AG09319 (cell line): ENCODE measurements at regions not wholly inside any gene's neighbourhood (a gene's known extent, or its start where the extent isn't known, plus 50 kb on each side); places are given as distances from the start of the nearest gene placed in this dataset.

Source experiments
- DNase-seq: peaks from one replicate; pipeline ENCODE4 v3.0.0-alpha.2; 2010; ENCODE audit warnings: low read depth; ENCODE audit errors: extremely low read depth
- TF ChIP-seq, protein P1 (sequence below): IDR thresholded peaks from 2 replicates; pipeline ENCODE4 v1.5.1; 2011; ENCODE audit warnings: low read depth, mild to moderate bottlenecking, inconsistent platforms, low read length, moderate library complexity

DNA sequence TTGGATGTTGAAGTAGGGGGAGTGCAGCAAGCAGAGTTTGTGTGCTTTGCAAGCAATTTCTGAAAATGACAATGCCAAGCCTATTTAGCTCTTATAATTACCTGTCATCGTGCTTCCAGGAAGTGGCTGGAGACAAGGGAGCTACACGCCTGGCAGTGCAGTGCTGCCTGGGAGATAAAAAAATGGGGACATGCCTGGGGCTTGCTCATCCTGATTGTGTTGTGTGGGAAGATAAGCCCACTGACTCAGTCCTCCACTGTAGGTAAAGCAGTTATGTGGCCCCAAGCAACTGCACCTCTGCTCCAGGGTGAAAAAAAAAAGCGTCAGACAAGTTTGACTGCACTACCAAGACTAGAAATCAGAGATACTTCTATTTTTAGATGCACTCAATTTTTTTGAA lies 396.9 kb upstream of the NXPH2 start:
- TF ChIP-seq, protein P1, sequence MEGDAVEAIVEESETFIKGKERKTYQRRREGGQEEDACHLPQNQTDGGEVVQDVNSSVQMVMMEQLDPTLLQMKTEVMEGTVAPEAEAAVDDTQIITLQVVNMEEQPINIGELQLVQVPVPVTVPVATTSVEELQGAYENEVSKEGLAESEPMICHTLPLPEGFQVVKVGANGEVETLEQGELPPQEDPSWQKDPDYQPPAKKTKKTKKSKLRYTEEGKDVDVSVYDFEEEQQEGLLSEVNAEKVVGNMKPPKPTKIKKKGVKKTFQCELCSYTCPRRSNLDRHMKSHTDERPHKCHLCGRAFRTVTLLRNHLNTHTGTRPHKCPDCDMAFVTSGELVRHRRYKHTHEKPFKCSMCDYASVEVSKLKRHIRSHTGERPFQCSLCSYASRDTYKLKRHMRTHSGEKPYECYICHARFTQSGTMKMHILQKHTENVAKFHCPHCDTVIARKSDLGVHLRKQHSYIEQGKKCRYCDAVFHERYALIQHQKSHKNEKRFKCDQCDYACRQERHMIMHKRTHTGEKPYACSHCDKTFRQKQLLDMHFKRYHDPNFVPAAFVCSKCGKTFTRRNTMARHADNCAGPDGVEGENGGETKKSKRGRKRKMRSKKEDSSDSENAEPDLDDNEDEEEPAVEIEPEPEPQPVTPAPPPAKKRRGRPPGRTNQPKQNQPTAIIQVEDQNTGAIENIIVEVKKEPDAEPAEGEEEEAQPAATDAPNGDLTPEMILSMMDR, result no peak

DNA sequence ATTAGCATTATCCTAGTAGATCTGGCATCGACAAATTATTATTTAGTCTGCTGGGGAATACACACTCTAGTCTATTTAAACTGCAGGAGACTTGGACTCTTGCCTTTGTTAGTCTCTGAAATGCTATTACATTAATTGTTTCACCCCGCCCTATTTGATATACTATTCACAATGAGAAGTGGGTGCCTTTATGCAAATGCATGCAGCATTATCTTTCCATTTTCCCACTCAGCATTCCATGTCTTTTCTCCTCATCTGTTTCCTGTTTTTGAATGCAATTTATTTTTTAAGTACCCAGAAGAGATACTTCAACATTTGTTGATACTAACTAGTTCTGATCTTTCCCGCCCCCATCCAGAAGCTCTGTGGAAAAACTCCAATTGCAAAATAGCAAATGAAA lies 395.3 kb upstream of the NXPH2 start:
- DNase-seq, result no peak
- TF ChIP-seq, protein P1, result no peak

More for the DNA sequence above, 396.9 kb upstream of the NXPH2 start:
- no peak for DNase-seq

DNA sequence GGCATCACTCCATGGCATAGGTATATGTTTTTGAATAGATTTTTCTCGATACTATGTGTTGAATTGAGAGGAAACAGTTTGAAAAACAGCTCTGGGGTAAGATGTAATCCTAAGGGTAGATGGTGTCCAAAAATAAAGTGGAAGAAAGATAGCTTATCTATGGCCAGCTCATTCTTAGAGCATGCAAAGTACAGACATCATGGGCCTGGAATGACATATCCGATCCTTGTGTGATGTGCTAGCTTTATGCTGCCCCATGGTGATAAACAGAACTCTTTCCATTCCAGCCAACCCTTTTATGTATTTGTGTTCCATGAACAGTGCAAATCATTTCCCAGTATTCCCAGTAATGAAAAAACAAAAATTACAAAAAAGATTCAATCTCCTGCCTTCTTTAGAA lies 390.2 kb upstream of the NXPH2 start:
- DNase-seq, result no peak
- TF ChIP-seq, protein P1, result no peak

DNA sequence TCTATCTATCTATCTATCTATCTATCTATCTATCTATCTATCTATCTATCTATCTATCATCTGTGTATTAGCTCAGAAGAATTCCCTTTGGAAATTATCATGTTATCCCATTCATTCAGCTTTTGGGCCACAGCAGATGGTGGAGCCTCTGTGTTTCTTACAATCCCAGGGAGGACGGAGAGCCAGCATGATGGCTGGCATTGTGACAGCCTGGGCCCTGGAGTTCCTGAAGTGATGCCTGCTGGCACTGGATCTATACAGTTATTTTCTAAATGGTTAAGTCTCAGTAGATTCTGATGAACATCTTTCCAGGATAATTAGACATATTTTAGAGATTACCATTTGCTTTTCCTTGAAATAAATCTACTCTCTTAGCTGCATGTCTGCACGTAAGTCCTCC lies 385.4 kb upstream of the NXPH2 start:
- DNase-seq, result no peak

DNA sequence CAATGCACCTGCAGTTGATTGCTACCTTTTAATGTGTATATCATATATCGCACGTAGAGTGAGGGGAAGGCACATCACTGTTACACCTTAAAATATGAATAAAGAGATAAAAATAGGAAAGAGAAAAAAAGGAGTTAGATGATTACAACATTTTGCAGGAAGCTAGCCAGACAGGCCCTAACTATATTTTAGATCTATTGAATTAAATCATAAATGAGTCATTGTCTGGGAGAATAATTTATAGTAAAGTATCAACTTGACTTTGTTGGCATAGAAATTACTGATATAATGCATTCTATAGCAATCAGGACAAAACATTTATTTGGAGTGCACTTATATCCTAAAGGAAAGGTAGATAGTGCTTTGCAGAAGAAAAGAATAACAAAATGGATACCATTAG lies 384.9 kb upstream of the NXPH2 start:
- DNase-seq, result no peak

More for the DNA sequence above, 385.4 kb upstream of the NXPH2 start:
- TF ChIP-seq, protein P1, result no peak

DNA sequence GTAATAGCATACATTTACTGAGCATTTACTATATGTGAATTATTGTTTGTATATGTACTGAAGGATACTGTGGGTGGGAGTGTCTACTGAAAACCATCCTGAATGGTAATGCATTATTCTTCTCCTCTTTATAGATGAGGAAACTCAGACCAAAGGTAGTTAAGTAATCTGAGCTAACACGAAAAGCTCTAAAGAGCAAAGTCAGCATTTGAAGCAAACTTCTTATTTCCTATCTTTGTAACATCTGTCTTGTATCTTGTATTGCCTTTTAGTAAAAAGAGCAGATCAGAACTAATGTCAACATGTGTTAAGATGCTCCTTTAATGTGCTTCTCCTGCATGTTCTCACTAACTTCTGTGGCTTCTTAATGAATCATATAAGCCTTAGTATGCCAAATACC lies 382.8 kb upstream of the NXPH2 start:
- no peak for DNase-seq
- TF ChIP-seq, protein P1, result no peak

More for the DNA sequence above, 384.9 kb upstream of the NXPH2 start:
- TF ChIP-seq, protein P1, result no peak

DNA sequence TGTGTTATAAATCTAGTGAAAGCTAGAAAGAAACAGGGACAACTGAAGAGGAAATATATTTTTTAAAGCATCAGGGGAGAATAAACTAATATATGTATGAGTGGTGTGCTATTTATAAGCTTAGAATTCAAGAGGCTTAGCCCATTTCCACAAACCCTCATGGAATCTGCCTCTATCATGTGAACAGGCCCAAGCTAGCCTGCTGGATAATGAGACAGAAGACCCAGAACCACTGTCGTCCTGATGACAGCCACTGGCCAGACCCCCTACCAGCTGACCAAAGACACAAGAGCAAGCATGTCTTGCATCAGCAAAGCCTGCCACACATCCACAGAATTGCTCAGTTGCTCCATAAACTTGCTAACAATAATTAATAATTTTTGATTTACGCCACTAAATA lies 382.3 kb upstream of the NXPH2 start:
- no peak for DNase-seq
- TF ChIP-seq, protein P1, result no peak
